K562 (cell line): ENCODE measurements at regions not wholly inside any gene's neighbourhood (a gene's known extent, or its start where the extent isn't known, plus 50 kb on each side); places are given as distances from the start of the nearest gene placed in this dataset.

ENCODE experiments used
- ARID1B ChIP-seq: fragments of 450-650 bp; IDR thresholded peaks from 2 replicates; pipeline ENCODE4 v1.6.1; 2016; ENCODE audit warnings: antibody characterized with exemption, mild to moderate bottlenecking, inconsistent platforms
- ATF3 ChIP-seq, 2 experiments: fragments of 450-650 bp in 1 of 2; sonication (generic) in 1 of 2; formaldehyde crosslinking in 1 of 2; IDR thresholded peaks in 1 of 2; conservative IDR thresholded peaks in 1 of 2; 2 replicates each; pipeline versions ENCODE4 v1.6.1 to v1.8.1; 2016 to 2023; ENCODE audit warnings: mild to moderate bottlenecking in 2 of 2, moderate library complexity in 2 of 2, inconsistent platforms in 1 of 2, missing genetic modification reagents in 1 of 2
- BRD4 ChIP-seq: fragments of 200-600 bp; sonication (generic); IDR thresholded peaks from 2 replicates; pipeline ENCODE4 v1.6.1; 2017; ENCODE audit warnings: inconsistent platforms
- DIDO1 ChIP-seq: fragments of 450-650 bp; IDR thresholded peaks from 2 replicates; pipeline ENCODE4 v1.6.1; 2016; ENCODE audit warnings: low read depth, missing biosample characterization, missing genetic modification characterization
- FOXP1 ChIP-seq: sonication (generic); formaldehyde crosslinking; IDR thresholded peaks from 2 replicates; pipeline ENCODE4 v1.8.0; 2022; ENCODE audit warnings: mild to moderate bottlenecking, missing genetic modification reagents
- FUS ChIP-seq: fragments of 200-400 bp; formaldehyde crosslinking; optimal IDR thresholded peaks from 2 replicates; pipeline ENCODE3; 2017; ENCODE audit warnings: low read depth, low read length
- HDAC2 ChIP-seq: fragments of 450-650 bp; IDR thresholded peaks from 2 replicates; pipeline ENCODE4 v1.6.1; 2016; ENCODE audit warnings: mild to moderate bottlenecking
- HDGF ChIP-seq: fragments of 450-650 bp; IDR thresholded peaks from 2 replicates; pipeline ENCODE4 v1.6.1; 2016
- HINFP ChIP-seq: fragments of 450-650 bp; conservative IDR thresholded peaks from 2 replicates; pipeline ENCODE4 v1.6.1; 2016; ENCODE audit warnings: missing genetic modification characterization, low read depth, mild to moderate bottlenecking, control low read depth, missing compliant biosample characterization
- HNRNPL ChIP-seq: fragments of 200-400 bp; formaldehyde crosslinking; IDR thresholded peaks from 2 replicates; pipeline ENCODE4 v1.6.1; 2017; ENCODE audit warnings: low read depth, mild to moderate bottlenecking, low read length
- IRF2 ChIP-seq: sonication (generic); formaldehyde crosslinking; IDR thresholded peaks from 2 replicates; pipeline ENCODE4 v1.8.1; 2022; ENCODE audit warnings: mild to moderate bottlenecking, missing genetic modification reagents
- JUNB ChIP-seq: fragments of 450-650 bp; formaldehyde crosslinking; conservative IDR thresholded peaks from 2 replicates; pipeline ENCODE4 v1.4.0; 2020; ENCODE audit warnings: mild to moderate bottlenecking
- NFXL1 ChIP-seq: fragments of 450-650 bp; formaldehyde crosslinking; IDR thresholded peaks from 2 replicates; pipeline ENCODE4 v1.4.0; 2021; ENCODE audit warnings: mild to moderate bottlenecking
- NR1H2 ChIP-seq: sonication (generic); formaldehyde crosslinking; IDR thresholded peaks from 2 replicates; pipeline ENCODE4 v1.4.0; 2020; ENCODE audit warnings: mild to moderate bottlenecking, missing genetic modification reagents
- PTRF ChIP-seq: fragments of 450-650 bp; IDR thresholded peaks from 2 replicates; pipeline ENCODE4 v1.6.1; 2016; ENCODE audit warnings: mild to moderate bottlenecking, missing genetic modification characterization, missing compliant biosample characterization
- SRSF3 ChIP-seq: fragments of 200-400 bp; formaldehyde crosslinking; IDR thresholded peaks from 2 replicates; pipeline ENCODE4 v1.6.1; 2016; ENCODE audit warnings: mild to moderate bottlenecking, low read length, moderate library complexity; ENCODE audit not compliant: insufficient read depth
- ZBTB5 ChIP-seq: fragments of 450-650 bp; IDR thresholded peaks from 2 replicates; pipeline ENCODE4 v1.6.1; 2017; ENCODE audit warnings: antibody characterized with exemption
- ZFP1 ChIP-seq: fragments of 450-650 bp; formaldehyde crosslinking; IDR thresholded peaks from 2 replicates; pipeline ENCODE4 v1.4.0; 2020; ENCODE audit warnings: mild to moderate bottlenecking, mixed read lengths
- ZKSCAN3 ChIP-seq: fragments of 250-450 bp; sonication (Bioruptor Pico); IDR thresholded peaks from 2 replicates; pipeline ENCODE4 v1.4.0; 2020
- ZNF57 ChIP-seq: fragments of 450-650 bp; formaldehyde crosslinking; IDR thresholded peaks from 2 replicates; pipeline ENCODE4 v1.4.0; 2020; ENCODE audit warnings: mild to moderate bottlenecking, moderate library complexity
- ZNF589 ChIP-seq: fragments of 200-800 bp; sonication (Bioruptor generic); IDR thresholded peaks from 2 replicates; pipeline ENCODE4 v1.6.1; 2016; ENCODE audit warnings: low read depth, missing genetic modification characterization, missing compliant biosample characterization
- TF ChIP-seq, protein P1 (sequence below): fragments of 250-450 bp; sonication (Bioruptor Pico); IDR thresholded peaks from 2 replicates; pipeline ENCODE4 v1.5.0; 2020; ENCODE audit warnings: mild to moderate bottlenecking
- TF ChIP-seq, protein P2 (sequence below): fragments of 250-450 bp; sonication (Bioruptor Pico); IDR thresholded peaks from 2 replicates; pipeline ENCODE4 v1.8.0; 2021; ENCODE audit warnings: mild to moderate bottlenecking, moderate library complexity

DNA sequence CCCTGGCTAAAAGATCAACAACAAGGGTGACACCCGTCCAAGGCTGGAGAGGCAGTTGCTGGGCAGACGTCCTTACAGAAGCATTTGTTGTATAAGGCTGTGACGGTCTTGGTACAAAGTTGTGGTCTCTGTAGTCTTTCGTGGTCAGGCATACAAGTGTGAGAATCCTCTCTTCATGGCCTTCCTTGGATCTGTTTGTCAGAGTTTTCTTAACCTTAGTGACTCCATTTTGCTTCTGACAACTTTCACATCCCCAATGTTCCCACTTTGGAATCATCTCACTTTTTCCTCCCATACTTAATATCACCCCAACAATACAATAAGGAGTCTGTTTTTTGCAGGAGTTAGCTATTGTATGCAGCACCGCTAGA lies 72.7 kb upstream of the ZCCHC2 start (continued):
- TF ChIP-seq ZBTB5 = no peak
- TF ChIP-seq IRF2 (CRISPR knock-in tag) = no peak
- TF ChIP-seq ZNF57 (CRISPR knock-in tag) = no peak
- peak; percentile 96 for TF ChIP-seq ZNF589 (CRISPR knock-in tag)
- TF ChIP-seq FOXP1 (CRISPR knock-in tag) = no peak
- no peak for TF ChIP-seq NR1H2 (CRISPR knock-in tag)
- no peak for TF ChIP-seq BRD4
- TF ChIP-seq, protein P1, sequence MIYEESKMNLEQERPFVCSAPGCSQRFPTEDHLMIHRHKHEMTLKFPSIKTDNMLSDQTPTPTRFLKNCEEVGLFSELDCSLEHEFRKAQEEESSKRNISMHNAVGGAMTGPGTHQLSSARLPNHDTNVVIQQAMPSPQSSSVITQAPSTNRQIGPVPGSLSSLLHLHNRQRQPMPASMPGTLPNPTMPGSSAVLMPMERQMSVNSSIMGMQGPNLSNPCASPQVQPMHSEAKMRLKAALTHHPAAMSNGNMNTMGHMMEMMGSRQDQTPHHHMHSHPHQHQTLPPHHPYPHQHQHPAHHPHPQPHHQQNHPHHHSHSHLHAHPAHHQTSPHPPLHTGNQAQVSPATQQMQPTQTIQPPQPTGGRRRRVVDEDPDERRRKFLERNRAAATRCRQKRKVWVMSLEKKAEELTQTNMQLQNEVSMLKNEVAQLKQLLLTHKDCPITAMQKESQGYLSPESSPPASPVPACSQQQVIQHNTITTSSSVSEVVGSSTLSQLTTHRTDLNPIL (CRISPR knock-in tag) = peak; percentile 59; the same call in 1 of the 2 replicates
- TF ChIP-seq HNRNPL = no peak
- TF ChIP-seq ATF3 (IDR thresholded peaks at IDR 0.05) = no peak
- TF ChIP-seq ATF3 (CRISPR knock-in tag; conservative IDR thresholded peaks at IDR 0.05) = no peak
- TF ChIP-seq FUS = no peak
- no peak for TF ChIP-seq HDAC2
- no peak for TF ChIP-seq ARID1B
- peak; percentile 75 for TF ChIP-seq ZFP1 (CRISPR knock-in tag)
- no peak for TF ChIP-seq JUNB (CRISPR knock-in tag)
- TF ChIP-seq SRSF3 = no peak
- TF ChIP-seq, protein P2, sequence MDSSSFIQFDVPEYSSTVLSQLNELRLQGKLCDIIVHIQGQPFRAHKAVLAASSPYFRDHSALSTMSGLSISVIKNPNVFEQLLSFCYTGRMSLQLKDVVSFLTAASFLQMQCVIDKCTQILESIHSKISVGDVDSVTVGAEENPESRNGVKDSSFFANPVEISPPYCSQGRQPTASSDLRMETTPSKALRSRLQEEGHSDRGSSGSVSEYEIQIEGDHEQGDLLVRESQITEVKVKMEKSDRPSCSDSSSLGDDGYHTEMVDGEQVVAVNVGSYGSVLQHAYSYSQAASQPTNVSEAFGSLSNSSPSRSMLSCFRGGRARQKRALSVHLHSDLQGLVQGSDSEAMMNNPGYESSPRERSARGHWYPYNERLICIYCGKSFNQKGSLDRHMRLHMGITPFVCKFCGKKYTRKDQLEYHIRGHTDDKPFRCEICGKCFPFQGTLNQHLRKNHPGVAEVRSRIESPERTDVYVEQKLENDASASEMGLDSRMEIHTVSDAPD (CRISPR knock-in tag) = peak; percentile 73; the same call in 1 of the 2 replicates
- TF ChIP-seq HDGF = no peak
- peak; percentile 89 for TF ChIP-seq NFXL1 (CRISPR knock-in tag)
- no peak for TF ChIP-seq ZKSCAN3
- TF ChIP-seq PTRF (tag) = peak; percentile 95
- TF ChIP-seq HINFP (tag) = peak; percentile 90
- peak; percentile 62; the same call in 1 of the 2 replicates for TF ChIP-seq DIDO1 (tag)
